ENCODE measurements at regions not wholly inside any gene's neighbourhood (a gene's known extent, or its start where the extent isn't known, plus 50 kb on each side); places are given as distances from the start of the nearest gene placed in this dataset.

GRCh38 chr10:108812906-108813305 is 1110.4 kb downstream of the XPNPEP1 start:
- Histone ChIP-seq H3K27ac (no peak overlapping the region), H3K4me1 (no peaks in the 10 kb centered on the region), H3K27me3 (no peaks in the 10 kb centered on the region), H3K9me3 (no peaks in the 10 kb centered on the region), H3K36me3 (no peaks in the 10 kb centered on the region), H3K4me3 (no peak overlapping the region)
- no peak for ATAC-seq (ENCODE audit: low FRiP score in 2 of 2)
- TF ChIP-seq CTCF (IDR thresholded peaks at IDR 0.05) (no peak), EP300 (IDR thresholded peaks at IDR 0.05) (no peak), POLR2A (IDR thresholded peaks at IDR 0.05) (no peak), POLR2AphosphoS5 (IDR thresholded peaks at IDR 0.05) (no peak)
- DNase-seq: no peak
- 79 to 84% methylated on average over 2 of the region's 2 CpGs for WGBS, 2 donors

GRCh38 chr10:108812296-108812695 is 1111.0 kb downstream of the XPNPEP1 start:
- no peaks in the 10 kb centered on the region for H3K4me1 ChIP-seq
- no peak overlapping the region for H3K4me3 ChIP-seq
- 62% methylated on average over 1 of the region's 1 CpG for WGBS, 2 donors
- H3K27ac ChIP-seq: no peak overlapping the region
- no peak for ATAC-seq (ENCODE audit: low FRiP score in 2 of 2)
- TF ChIP-seq CTCF (IDR thresholded peaks at IDR 0.05) (no peak), POLR2A (IDR thresholded peaks at IDR 0.05) (no peak), POLR2AphosphoS5 (IDR thresholded peaks at IDR 0.05) (no peak), EP300 (IDR thresholded peaks at IDR 0.05) (no peak)
- no peaks in the 10 kb centered on the region for H3K9me3 ChIP-seq
- H3K27me3 ChIP-seq: no peaks in the 10 kb centered on the region
- no peaks in the 10 kb centered on the region for H3K36me3 ChIP-seq
- DNase-seq: no peak

GRCh38 chr10:108808228-108808627 is 1115.1 kb downstream of the XPNPEP1 start:
- DNase-seq (no peak), ATAC-seq (ENCODE audit: low FRiP score in 2 of 2) (no peak)
- Histone ChIP-seq H3K27ac (no peak overlapping the region), H3K36me3 (no peaks in the 10 kb centered on the region), H3K4me3 (no peak overlapping the region), H3K9me3 (no peaks in the 10 kb centered on the region), H3K4me1 (no peaks in the 10 kb centered on the region), H3K27me3 (no peaks in the 10 kb centered on the region)
- no peak for TF ChIP-seq CTCF (IDR thresholded peaks at IDR 0.05)
- TF ChIP-seq EP300 (IDR thresholded peaks at IDR 0.05): no peak
- no peak for TF ChIP-seq POLR2A (IDR thresholded peaks at IDR 0.05)
- TF ChIP-seq POLR2AphosphoS5 (IDR thresholded peaks at IDR 0.05): no peak
- 47 to 64% methylated on average over 2 of the region's 2 CpGs for WGBS, 2 donors

DNA sequence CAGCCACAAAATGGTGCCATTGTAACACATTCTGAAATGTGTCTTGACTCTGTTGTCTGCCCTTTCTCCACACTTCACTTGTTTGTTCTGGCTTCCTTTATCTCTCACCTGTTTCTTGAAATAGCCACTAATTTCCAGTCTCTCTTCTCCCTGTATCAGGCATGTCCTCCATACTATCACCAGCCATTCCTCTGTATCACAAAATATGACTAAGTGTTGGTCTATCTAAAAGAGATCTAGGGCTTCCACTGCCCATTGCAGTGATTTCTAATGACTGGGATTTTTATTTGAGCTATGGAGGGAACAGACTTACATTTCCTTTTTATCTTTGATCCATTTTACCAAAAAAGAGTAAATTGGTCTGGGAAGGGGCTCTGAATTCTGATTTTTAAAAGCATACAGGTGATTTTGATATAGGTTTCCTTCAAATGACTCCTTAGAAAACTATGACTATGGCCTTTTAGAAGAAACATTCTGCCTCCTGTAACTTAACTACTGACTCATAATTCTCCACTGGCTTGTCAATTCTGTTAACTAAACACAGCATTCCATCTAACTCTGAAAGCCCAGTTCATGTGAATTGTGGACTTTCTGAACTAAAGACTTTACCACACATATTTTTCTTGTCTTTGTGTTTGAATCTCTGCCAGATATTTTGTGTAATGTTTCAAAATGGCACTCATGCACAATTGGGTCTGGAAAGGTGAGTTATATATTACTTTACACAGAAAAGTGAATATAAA is 1121.4 kb downstream of the XPNPEP1 start:
- no peak for TF ChIP-seq POLR2AphosphoS5 (IDR thresholded peaks at IDR 0.05)
- TF ChIP-seq POLR2A (IDR thresholded peaks at IDR 0.05): no peak
- no peak for TF ChIP-seq EP300 (IDR thresholded peaks at IDR 0.05)
- TF ChIP-seq CTCF (IDR thresholded peaks at IDR 0.05): no peak
- ATAC-seq (ENCODE audit: low FRiP score in 2 of 2) (no peak), DNase-seq (no peak)
- H3K36me3 ChIP-seq: no peaks in the 10 kb centered on the region
- H3K9me3 ChIP-seq: no peaks in the 10 kb centered on the region
- no peak overlapping the region for H3K27ac ChIP-seq
- no peaks in the 10 kb centered on the region for H3K4me1 ChIP-seq
- no peak overlapping the region for H3K4me3 ChIP-seq
- no peaks in the 10 kb centered on the region for H3K27me3 ChIP-seq

- TF ChIP-seq POLR2A (IDR thresholded peaks at IDR 0.05) (no peak), EP300 (IDR thresholded peaks at IDR 0.05) (no peak), POLR2AphosphoS5 (IDR thresholded peaks at IDR 0.05) (no peak), CTCF (IDR thresholded peaks at IDR 0.05) (no peak)
- Histone ChIP-seq H3K36me3 (no peaks in the 10 kb centered on the region), H3K9me3 (no peaks in the 10 kb centered on the region), H3K27ac (no peak overlapping the region), H3K4me3 (no peak overlapping the region), H3K4me1 (no peaks in the 10 kb centered on the region), H3K27me3 (no peaks in the 10 kb centered on the region)
- no peak for ATAC-seq (ENCODE audit: low FRiP score in 2 of 2)
- 84% methylated on average over 2 of the region's 2 CpGs for WGBS, 2 donors
- no peak for DNase-seq
Measured at GRCh38 chr10:108801220-108801619, 1122.1 kb downstream of the XPNPEP1 start.

Data from upper lobe of left lung (tissue), 6 donors.